HG03135 (cell line): ENCODE measurements at regions not wholly inside any gene's neighbourhood (a gene's known extent, or its start where the extent isn't known, plus 50 kb on each side); places are given as distances from the start of the nearest gene placed in this dataset.
"Not testable (repeated sequence)": the region's sequence is repeated elsewhere in the genome, so short reads cannot be mapped to it uniquely, and the experiment has no call there.

ENCODE experiments used
- ATAC-seq: cut with Tn5 transposase; IDR thresholded peaks from one replicate; pipeline ENCODE4 v1.9.1; 2021; ENCODE audit warnings: mild to moderate bottlenecking, moderate library complexity; ENCODE audit not compliant: unreplicated experiment

- no peak for ATAC-seq
Observed at GRCh38 chr4:149870008-149870407, 54.4 kb upstream of the IQCM start.

- no peak for ATAC-seq
Observed at GRCh38 chr4:149881744-149882143, 66.1 kb upstream of the IQCM start.

- ATAC-seq: no peak
Observed at GRCh38 chr4:149882251-149882650, 66.6 kb upstream of the IQCM start.

- ATAC-seq: no peak
Observed at GRCh38 chr4:149884046-149884445, 68.4 kb upstream of the IQCM start.

GRCh38 chr4:149884529-149885181 lies 69.0 kb upstream of the IQCM start:
- no peak for ATAC-seq

GRCh38 chr4:149885896-149886295 lies 70.3 kb upstream of the IQCM start:
- no peak for ATAC-seq

DNA sequence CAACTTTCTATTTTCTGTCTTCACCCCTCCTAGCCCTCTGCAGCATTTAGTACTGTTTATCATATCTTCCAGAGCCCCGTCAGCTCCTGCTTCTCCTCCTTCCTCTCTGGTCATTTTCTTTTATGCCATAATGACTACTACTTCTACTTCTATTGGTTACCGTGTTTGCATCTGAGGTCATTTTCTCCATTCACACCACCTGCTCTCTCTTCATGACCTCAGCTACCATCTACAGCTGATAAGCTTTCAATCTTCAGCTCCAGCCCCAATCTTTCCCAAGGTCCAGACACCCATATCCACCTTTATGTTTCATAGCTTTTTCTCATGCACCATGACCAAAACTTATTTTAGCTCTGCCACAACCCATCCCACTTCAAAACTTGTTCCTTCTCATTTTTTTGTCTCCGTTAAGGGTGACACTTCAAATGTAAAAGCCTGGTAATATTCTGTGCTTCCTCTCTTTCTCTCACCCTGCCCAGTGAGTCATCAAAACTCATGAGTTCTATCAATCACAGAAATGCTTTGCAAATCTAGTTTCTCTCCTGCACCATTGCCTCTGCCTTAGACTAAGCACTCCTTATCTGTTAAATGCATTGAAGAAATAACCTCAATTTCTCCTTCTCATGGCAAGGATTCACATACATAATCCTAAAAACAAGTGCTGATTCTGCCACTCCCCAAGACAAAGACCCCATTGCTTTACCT lies 71.3 kb upstream of the IQCM start:
- ATAC-seq: no peak

GRCh38 chr4:149889991-149890390 lies 74.3 kb upstream of the IQCM start:
- no peak for ATAC-seq

DNA sequence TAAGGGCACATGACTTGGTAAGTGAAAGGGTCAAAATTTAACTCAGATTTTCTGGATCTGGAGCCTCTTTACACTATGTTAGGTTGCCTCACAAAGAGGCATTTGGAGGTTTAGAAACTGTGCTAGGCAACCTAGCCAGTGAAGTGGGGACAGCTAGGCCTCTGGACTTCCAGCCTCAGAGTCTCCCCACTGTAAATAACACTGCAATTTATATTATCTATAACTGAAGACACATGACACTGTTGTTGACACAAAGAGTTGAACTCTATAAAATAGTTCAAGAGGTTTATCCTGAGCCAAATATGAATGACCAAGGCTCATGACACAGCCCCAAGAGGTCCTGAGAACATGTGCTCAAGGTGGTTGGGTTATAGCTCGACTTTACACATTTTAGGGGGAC lies 74.9 kb upstream of the IQCM start:
- ATAC-seq: no peak

GRCh38 chr4:149891426-149891825 lies 75.8 kb upstream of the IQCM start:
- ATAC-seq: no peak

DNA sequence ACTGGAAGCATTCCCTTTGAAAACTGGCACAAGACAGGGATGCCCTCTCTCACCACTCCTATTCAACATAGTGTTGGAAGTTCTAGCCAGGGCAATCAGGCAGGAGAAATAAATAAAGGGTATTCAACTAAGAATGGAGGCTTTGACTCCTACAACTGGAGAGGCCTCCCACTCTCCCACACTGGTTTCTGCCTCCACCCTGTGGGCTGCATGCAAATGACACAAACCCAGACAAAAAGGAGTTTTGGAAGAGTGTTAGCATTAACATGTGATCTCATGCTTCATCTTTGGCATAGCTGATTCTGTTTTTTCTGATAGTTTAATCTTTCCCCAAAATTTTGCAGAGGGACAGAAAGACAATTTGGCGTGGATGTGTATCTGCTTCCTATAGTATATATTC lies 80.8 kb upstream of the IQCM start:
- ATAC-seq: no peak

DNA sequence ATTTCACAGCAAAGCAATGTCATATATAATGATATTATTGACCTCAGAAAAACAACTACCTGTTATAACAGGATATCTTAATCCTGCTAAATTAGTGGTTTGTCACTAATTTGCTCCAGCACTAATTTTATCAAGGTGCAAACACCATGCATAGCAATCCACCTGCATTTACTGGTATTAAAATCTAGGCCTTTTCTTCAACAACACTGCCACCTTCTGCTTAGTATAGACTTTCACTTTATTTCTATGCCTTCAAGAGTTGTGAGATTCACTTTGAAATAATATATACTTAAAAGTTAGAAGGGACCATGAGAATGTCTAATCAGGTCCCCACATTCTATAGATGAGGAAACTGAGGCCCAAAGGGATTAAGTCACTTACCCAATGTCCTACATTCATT lies 82.1 kb upstream of the IQCM start:
- no peak for ATAC-seq

DNA sequence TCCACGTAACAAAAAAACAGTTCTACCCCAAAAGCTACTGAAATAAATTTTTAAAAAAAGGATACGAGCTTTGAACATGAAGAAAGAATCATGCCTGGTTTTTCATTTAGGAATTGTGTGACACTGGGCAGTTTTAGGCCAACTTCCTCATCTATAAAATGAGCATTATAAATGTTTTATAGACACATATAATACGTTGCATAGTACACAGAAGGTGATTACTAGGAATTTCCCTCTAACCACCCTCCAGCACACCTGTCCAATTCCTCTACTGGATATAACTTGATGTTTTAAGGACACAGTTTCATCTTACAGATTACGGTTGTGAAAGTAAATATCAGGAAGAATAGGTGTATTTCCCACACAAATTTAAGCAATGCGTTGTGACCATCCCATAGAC lies 85.5 kb upstream of the IQCM start:
- ATAC-seq: no peak

- ATAC-seq: no peak
Observed at GRCh38 chr4:149902242-149902641, 86.6 kb upstream of the IQCM start.

- ATAC-seq: no peak
Observed at GRCh38 chr4:149910177-149910576, 94.5 kb upstream of the IQCM start.

DNA sequence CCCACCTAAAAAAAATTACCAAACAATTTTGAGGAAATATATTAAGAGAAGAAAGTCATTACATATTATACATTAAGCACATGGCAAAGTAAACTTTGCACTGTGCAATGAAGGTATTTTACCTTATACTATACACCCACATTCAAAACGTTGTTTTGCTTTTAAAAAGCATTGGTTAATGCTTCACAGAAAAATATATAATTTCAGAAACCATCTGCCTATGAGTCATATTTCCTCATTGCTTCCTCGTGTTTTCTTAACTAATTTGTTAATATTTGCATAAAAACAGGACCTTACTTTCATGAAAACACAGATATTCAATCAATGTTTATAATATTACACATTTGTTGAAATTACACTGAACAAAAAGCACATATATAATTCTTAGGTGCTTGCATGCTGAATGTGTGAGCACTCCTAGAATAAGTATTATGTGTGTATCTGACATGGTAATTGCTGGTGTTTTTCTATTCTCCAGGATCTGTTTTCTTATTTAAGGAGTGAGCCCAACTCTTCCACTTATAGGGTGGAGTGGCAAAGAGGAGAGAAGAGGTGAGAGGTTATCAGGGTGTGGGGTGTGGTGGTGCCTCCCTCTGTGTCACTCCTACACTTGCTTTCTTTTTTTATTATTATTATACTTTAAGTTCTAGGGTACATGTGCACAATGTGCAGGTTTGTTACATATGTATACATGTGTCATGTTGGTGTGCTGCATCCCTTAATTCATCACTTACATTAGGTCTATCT lies 95.1 kb upstream of the IQCM start:
- no peak for ATAC-seq

DNA sequence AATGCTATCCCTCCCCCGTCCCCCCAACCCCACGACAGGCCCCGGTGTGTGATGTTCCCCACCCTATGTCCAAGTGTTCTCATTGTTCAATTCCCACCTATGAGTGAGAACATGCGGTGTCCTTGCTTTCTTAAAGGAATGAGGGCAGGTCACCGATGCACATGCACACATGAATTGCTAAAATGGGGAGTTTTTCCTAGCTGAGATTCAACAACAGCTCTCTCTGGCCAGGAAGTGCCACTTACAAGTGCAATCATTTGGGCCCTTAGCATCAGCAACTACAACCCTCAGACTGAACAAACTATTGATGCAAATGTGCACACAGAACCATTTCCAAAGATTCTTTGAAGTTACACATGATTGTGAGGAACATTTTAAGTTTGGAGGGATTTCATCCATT lies 95.7 kb upstream of the IQCM start:
- ATAC-seq: no peak

DNA sequence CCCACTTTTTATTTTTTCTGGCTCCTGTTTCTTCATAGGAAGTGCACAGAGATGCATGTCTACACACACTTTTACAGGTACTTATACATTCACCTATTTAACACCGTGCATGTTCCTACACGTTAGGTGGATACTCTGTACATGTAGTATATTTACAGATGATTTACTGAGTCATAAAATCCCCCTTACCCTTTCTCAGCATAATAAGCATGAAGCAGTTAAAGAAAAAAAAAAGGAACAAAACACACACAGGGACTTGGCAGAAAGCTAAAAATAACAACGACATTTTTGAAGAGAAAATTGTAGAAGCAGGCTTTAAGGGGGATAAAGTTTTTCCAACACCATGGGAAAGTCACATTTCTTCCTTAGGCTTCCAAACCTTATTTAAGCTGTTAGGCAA lies 96.4 kb upstream of the IQCM start:
- ATAC-seq: no peak

- peak; percentile 77 for ATAC-seq
Observed at GRCh38 chr4:149914119-149915115, 98.8 kb upstream of the IQCM start.

- ATAC-seq: not testable (repeated sequence)
Observed at GRCh38 chr4:149915735-149916134, 100.1 kb upstream of the IQCM start.

DNA sequence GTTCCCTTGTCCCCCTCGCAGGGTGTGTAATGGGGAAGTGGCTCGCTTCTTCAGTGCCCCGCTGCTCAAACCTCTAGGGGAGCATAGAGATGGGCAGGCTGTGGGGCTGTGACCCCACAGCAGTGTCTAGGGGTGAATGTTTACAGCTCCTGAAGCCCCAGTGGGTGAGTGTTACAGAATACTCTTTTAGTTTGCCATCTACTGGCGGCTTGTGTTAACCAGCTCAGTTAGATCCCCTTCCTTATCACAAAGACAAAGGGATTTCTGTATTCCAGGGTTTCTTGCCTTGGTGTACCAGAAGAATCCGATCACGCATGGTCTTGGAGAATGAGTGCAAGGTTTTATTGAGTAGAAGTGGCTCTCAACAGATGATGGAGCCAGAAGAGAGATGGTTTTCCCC lies 108.1 kb upstream of the IQCM start:
- no peak for ATAC-seq
